Kasumi-1 (cell line): ENCODE measurements at regions not wholly inside any gene's neighbourhood (a gene's known extent, or its start where the extent isn't known, plus 50 kb on each side); places are given as distances from the start of the nearest gene placed in this dataset.

Experiments
- DNase-seq, 2 experiments: peaks; one replicate each; lab custom pipeline; 2025; lab: John Stamatoyannopoulos, UW

DNA sequence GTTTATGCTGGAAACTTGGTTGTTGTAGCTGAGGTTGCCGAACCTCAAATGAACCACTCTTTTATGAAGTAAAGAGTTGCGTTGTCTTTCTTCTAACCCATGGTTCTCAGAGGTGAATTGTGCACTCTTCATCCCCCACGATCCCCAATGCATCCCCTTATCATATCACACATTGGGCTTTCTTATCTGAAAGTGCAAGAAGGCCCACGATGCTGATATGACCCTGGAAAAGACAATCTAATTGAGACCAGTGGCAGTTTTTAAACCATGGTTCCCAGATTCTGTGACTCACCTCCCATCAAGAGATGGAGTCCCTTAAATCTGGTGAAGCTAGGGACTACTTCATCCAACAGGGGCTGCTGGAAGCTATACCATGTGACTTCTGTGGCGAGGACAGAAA, 156.3 kb upstream of the IRX3 start:
- DNase-seq = no peak

DNA sequence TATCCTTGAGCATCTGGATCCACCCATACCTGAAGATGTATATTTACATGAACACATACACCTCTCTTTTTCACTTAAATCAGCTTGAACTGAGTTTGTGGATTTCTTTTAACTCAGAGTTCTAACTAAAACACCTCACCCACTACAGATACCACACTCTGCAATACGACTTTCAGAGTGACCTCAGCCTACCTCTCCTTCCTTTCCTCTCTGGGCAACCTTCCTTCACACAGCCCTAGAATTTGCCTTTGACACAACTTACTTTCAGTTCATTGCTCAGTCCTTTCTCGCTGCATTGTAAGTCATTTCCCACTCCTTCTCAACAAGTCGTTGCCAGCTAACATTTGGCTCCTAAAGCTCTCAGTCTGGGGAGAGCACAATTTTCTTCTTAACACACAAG, 151.9 kb upstream of the IRX3 start:
- no peak for DNase-seq

DNA sequence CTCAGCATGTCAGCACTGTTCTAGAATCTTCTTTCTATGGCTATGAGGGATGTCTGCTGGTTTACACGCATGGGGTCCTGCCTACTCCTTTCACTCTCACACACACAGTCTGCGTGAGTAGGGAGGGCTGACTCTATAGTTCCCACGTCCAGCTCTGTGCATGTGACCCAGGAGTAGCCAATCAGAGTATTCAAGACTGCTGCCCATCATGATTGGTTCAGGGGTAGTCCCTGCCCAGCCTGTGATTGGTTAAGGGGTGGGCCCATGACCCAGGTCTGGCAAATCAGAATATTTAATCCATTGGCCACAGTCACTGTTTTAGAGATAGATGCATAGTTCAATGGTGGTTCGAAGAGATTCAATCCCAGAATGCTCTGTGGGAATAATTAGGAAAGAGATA, 151.3 kb upstream of the IRX3 start:
- DNase-seq = no peak

DNA sequence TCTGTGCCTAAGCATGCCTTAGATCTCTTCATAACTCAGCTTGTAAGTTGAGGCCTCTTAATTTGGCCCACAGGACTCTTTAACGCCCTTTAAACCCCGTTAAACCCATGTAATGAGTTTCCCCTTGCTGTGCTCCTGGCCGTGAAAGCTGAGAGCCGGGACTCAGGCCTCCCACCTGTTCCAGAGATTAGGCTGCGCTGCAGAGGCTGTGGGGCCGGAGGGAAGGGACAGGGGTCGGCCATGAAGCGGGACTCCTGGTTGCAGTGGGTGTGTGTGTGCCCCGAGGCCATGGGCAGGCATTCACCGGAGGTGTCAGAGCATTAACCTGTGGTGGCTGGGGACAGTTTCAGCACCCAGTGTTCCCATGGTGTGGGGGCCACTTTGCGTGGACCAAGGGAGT, 150.8 kb upstream of the IRX3 start:
- DNase-seq = no peak

DNA sequence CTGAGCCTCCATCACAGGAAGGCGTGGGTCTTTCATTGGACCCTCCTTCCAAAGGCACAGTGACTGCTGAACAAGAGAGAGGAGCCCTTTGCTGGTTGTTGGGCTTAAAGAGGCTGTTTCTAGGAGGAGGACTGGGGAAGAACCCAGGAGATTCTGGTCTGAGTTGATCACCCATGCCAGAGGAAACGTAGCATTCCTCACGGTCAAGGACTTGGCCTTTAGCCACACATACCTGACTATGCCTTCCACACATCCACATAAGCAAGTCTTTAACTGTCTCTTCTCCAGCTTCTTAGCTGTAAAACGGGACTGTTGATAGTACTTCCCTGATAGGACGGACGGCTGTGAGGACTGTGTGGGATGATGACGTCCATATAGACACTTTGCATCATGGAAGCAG, 149.8 kb upstream of the IRX3 start:
- DNase-seq = no peak

DNA sequence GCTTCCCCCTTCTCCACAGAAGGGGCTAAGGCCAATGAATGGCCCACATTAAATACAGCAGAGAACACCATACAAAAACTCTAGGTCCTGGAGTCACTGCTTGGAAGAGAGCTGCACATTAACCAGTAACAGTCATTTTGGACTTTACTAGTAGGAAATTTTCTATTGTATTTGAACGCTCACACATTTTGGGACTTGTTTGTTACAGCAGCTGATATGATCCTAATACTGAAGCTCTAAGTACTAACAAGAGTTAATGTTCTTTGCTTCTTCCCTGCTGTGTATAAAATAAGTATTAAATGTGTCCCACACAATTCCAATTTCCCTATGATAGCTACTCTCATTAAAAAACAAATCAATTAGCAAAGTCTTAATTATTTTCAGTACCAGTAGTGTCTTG, 148.3 kb upstream of the IRX3 start:
- DNase-seq = no peak

DNA sequence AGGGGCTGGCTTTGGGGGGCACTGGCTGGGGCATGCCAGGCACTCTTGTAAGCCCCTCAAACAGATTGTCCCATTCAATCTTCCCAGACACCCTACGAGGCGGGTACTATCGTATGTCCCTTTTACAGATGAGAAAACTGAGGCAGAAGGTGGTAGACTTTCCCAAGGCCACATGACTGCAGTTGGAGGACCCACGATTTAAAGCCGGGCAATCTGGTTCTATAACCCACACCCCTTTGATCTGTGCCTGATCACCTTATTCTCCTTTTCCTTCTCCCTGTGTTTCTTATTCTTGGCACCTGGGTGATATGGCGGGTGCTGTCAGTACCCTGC, 146.3 kb upstream of the IRX3 start:
- no peak for DNase-seq

DNA sequence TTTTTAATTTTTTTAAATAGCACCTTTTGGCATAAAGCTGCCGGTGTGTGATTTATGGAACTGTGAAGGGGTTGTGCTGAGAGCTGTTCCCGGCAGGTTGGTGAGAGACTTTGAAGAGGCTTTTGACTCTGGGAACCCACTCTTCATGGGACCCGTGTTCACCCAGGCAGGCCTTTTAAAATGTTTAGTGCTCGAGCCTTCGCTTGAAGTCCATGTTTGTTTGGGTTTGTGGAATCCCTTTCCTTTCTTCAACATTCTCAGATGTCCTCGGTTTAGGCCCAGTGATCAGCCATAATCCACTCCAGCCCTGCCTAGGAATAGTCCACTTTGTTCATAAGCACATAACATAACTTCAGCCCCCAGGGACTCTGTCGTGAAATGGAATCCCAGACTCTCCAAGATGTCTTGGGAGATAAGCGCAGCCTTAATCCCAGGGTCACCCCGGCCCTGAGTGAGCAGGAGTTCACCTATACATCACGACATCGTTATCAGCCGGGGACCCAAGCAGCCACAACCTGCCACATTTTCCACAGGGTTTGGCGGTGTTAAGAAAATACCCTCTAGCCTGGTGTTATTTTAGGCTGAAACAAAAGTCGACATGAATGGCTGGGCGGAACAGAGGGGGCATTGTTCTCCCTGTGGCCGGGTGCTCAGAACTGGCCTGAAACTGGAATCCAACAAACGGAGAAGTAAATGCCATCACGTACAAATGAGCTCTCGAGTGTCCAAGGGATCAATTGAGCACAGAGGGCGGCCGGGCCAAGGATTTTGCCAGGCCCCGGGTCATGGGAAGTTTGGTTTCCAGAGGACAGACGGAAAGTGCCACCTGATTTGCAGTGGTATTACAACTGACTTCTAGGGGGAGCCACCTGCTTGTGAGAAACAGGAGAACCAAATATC, 145.7 kb upstream of the IRX3 start:
- DNase-seq = no peak

DNA sequence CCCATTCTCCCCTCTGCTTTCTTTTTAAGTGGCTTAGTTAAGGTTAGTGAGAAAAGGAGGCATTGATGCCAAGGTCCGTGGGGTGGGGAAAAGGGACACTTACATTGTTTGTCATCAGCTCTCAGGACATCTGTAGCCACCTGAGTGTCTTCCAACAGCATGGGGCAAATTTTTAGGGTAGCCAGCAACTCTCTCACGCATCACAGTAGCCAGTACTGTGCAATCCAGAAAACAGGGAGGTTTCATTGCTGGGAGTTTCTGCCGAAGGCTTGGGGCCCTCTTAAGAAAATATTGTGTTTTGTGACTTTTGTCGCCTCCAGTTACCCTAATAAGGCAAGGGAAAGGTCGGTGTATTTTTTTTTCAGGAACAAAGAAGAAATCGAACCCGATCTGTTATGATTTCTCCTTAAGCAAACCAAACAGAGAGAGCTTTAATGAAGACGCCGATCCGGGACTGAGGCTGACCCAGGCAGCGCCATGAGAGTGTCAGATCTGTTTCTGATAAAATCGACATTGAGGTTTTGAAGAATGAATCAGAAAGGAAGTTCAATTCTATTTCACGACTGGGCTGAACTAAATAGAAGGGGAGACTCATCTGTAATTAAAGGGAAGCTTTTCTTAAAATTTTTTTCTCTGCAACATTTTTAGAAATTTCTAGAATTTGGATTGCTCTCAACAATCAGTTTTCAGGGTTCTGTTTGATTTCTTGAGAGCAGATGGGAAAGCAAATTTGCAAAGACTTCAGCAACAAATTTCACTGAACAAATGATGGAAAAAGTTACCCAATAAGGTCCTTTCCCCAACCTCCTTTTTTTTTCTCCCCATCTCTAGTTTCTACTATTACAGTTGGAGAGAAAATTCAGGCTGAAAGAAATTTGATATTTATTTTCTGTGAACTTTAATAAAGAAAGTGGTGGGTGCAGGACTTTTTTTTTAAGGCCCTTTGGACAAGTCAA, 144.7 kb upstream of the IRX3 start:
- no peak for DNase-seq

DNA sequence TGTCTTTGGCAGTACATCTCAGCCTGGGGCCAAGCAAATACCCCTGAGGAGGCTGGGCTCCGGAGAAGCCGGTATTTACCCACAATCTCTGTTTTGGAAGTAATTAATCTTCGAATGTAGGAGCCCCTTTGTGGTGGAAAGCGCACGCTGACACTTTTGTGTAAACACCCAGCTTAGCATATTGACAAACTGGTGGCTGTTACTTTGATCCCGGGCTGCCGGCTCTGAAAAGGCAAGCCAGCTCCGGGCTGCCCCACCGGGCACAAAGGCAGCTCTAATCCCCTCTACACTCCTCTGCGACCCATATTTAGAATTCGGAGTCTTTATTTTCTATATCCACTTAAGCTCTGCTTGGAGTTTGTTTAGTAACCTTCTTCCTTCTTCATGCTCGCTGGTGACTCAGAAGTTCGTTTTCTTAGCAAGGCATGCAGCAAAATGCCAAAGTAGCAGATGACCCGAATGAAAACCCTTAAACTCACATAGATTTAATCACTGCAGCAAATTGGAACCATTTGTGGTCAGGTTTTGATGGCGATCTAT, 144.0 kb upstream of the IRX3 start:
- no peak for DNase-seq

DNA sequence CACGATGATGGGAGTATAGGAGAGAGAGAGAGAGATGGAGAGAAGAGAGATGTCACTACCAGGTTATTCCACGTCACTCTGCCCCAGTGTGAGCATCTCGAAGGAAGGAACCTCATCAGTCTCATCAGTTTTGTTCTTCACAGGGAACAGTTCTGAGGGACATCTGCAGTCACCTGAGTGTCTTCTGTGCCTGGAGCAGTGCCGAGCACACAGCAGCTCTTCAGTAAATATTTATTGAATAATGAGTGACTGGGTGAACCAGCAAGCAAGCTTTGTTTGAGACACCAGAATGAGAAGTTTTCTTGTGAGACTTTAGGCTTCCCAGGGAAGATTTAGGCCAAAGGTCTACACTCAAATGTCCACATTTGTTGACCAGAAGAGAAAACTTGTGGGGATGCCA, 142.4 kb upstream of the IRX3 start:
- DNase-seq = no peak

DNA sequence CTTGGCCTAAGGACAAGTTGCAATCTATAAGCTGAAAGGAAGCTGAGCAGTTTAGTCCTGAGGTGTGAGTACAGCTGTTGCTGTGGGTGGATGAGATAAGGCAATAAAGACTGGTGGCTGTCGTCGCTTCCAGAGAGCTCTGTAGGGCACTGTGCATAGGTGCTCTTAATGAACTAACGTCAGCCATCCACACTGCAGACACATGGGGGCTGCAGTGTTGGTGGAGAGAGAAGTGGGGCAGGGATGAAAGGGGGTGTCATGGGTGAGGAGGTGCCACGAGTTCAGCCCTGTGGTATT, 139.9 kb upstream of the IRX3 start:
- DNase-seq = no peak

DNA sequence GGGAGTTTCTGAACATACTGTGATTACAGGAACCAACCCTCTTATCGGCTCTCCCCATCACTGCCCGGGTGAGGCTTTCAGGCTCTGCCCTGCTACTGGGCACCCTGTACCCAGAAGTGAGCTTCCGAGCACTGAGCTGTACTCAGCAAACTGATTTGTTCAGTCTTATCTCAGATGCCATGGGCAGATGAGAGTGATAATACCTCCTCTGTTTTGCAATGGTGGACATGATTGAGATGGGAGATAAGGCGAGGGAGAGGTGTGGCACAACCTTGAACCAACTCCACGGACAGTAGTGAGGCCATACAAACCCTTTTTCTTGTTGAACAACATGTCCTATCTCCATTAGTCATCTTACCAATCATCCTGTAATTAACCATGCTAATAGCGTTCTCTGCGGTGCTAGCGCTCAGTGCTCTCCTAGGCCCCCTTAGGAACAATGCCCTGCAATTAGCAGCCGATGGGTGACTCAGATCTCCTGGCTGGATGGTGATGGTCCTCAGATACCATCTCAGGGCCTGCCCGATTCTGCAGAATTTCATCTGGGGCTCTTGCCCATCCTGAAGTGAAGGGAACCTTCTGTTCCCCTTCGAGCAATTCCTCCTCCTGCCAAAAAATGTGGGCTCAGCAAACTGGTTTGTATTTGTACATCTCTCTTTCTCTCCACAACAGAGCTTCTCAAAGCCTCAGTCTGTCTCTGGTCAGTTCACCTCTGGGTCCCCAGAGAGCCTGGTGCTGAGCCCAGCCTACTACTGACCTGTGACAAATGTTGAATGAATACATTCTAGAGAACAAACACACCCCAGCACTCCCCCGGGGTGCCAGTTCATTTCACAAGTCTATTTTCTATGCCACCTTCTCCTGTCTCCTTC, 139.3 kb upstream of the IRX3 start:
- DNase-seq = no peak

DNA sequence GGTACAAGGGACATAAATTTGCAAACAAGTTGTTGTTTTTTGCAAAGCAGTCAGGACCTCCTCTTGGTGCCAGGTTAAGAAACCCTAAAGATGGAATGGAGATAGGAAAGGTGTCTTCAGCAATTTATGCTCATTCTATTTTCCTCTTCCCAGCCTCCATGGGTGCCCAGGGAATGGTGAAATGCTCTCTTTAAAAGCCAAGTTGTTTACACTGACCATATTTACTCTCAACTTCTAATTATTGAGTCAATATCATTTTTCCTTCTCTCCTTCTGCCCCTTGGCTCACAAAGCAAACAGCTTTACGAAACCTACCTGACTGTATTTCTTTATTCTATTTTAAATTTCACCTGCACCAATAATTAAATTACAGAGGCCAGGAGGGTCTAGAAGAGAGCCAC, 138.5 kb upstream of the IRX3 start:
- DNase-seq = no peak

DNA sequence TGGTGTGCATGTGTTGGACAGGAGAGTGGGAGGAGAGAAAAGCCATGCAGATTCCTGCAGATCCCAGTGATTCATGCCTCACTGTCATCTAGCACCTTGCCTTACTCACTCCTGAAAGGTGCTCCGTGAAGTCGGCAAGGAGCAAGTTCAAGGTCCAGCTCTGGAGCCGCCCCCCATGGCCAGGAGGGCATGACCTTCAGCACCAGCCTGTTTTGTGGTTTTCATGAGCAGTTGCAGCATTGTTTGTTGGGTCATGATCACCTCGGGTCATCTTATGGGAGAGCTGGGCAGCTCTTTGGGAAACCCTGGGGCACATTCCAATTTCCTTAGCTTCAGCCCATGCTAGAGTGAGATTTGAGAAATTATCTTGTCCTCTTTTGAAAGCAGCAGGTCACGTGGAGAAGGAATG, 137.5 kb upstream of the IRX3 start:
- DNase-seq = no peak

DNA sequence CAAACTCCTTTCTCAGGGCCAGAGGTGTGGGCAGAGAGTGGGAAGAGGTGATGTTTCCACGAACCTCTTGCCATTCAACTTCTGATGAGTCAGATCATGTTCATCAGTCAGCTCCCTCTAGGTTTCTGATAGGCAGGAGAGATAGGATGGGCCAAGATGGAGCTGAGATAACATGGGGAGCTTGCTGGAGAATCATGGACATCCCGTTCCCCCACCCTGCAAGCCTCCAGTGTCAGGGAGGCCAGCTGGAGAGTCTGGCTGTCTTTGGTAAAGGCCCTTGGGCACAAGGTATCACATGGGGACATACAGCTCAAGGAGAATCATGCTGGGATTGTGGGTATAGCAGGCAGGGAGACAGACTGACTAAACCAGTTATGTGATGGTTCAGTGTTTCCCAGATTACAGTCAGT, 136.0 kb upstream of the IRX3 start:
- no peak for DNase-seq

DNA sequence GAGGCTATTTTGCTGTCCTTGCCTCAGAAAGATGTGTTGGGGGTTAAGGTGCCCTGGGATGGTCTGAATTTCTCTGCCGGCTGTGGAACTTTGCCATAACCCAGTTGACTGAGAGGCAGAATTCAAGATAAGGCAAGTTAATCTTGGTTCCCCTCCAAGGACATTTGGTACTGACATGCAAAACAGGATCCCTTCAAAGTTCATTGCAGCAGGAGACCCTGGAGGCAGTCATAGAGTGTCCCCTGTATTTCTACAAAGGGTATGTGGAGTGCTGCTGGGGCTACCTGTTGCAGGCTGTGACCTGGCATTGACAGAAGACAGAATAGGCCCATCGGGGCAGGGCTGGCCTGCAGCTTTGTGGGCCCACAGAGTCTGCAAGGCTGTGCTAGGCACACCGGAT, 135.6 kb upstream of the IRX3 start:
- no peak for DNase-seq

DNA sequence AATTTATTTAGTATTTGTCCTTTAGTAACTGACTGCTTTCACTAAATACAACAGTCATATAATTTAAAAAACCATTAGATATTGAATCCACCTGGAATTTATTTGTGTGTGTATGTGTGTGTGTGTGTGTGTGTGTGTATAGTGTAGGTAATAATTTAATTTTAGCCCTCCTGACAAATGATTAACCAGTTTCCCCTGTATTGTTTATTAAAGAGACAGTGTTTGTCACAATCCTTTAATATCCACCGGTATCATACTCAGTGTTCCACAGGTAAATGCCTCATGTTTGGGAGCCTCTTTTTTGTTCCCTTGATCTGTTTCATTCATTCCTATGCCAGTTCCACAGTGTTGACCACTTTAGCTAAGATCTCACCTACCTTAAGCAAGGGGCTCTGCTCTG, 134.6 kb upstream of the IRX3 start:
- DNase-seq = no peak

DNA sequence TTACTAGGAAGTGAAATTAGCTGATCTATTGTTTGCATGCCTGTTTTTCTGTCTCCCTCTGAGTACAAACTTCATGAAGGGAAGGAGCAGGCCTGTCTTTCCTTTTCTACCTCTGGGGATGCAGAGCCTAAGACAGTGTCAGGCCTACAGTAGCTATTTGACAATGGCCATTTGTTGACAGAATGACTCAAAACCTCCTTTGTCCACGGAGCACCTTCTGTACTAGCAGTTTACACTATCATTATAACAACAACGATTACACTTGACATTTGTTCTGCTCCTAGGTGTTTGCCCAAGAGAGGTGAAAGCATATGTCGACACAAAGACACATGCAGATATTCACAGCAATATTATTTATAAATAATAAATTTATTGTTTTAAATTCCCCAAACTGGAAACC, 132.3 kb upstream of the IRX3 start:
- no peak for DNase-seq

DNA sequence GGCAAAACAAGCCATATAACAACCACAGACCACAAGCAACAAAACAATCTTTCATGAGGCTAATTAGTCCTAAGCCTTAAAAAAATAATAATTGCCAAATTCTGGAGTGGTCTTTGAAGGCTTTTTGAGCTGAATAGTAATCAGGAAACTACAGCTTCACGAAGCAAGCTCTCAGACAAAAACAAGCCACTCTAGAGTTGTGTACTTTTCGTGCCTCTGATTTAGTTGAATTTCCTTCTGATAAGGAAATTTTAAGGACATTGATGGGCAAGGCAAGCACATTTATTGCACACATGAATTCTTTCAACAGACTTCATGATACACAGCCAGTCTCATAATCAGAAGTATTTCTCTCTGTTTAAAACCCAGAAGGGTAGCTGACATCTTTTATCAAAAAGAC, 130.8 kb upstream of the IRX3 start:
- DNase-seq = no peak

DNA sequence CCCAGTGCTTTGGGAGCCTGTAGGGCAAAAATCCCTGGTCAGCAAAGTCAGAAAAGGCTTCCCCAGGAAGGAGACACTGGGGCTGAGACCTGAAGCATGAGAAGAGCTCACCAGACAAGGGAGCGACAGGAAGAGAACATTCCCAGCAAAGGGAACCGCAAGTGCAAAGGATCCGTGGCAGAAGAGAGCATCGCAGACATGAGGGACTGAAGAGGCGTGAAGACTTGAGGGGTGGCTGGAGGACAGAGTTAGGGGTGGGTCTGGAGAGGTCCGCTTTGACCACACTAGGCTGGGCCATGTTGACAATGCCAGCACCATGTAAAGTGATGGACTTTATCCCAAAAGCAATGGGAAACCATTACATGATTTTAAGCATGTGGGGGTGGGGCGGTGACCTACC, 128.1 kb upstream of the IRX3 start:
- no peak for DNase-seq

DNA sequence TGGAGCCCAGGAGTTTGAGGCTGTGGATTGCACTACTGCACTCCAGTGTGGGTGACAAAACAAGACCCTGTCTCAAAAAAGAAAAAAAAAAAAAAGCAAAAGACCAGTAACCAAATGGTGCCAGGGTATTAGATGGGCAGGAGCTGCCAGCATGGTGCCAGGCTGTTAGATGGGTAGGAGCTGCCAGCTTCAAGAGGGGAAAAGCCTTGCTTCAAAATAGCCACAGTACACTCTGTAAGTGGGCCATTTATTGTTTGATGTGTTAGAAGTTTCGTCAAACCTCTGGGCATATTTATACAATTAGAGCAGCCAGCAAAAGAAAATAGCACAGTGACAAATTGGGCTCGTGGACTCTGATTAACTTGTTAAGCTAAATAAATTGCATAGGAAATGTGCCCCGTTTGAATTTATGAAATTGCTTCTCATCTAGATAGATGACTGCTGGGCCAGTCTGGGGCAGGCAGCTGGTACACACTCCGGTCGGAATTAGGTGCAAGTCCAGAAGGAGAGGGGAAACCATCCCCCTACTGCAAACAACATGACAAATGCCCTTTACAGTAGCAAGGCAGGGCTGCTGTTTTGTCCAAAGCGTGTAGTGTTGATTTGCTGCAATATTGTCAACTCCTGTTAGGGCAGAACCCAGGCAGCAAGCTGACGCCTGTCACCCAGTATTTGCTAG, 126.3 kb upstream of the IRX3 start:
- no peak for DNase-seq
